ENCODE measurements at regions not wholly inside any gene's neighbourhood (a gene's known extent, or its start where the extent isn't known, plus 50 kb on each side); places are given as distances from the start of the nearest gene placed in this dataset.
A peak's percentile ranks its signal among the peaks of the same experiment; 100 is the strongest.
"Not testable (repeated sequence)": the region's sequence is repeated elsewhere in the genome, so short reads cannot be mapped to it uniquely, and the experiment has no call there.

DNA sequence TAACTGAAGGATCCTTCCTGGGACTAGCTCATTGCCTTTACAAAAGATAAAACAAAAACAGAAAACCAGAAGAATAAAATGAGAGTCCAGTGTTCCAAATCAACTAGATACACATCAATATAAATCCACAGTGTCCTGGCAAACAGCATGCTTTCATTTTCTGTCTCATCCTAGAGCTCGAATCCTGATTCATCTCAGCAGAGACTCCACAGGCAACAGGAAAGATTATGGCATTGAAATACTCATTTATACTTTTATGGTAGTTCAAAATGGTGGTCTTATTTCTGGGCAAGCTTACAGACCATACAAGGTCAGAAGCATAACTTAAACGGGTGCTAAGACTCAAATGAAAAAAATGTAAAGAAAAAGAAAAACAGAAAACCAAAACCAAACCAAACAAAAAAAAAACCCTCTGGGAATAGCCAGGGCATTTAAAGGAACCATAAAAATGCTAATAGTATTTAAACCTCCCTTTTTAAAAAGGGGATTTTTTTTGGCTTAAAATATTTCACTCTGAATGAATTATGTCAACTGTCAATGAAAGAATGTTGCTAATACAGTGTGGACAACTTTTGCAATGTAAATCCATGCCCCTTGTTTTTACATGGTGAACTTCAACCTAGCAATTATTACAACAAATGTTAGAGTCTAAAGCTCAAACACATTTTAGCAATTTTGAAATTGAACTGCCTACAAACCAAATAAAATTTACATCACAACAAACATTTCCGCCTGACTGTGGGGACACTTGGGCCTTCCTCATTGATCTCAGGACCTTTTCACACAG lies 57.9 kb downstream of the GPR101 start:
- H3K4me1 Mint-ChIP-seq, result no peaks in the 10 kb centered on the region
- CTCF ChIA-PET, result interaction anchor here (0.6 kb wide), 2 partner anchors 8 to 238 kb away, joined by 4 to 5 read pairs; no protein-coding TSS in a partner anchor
- no peaks in the 10 kb centered on the region for H3K27me3 Mint-ChIP-seq
- no peaks in the 10 kb centered on the region for H3K36me3 Mint-ChIP-seq (ENCODE audit: low read depth)
- DNase-seq, result no peak
- no peak overlapping the region for H3K27ac Mint-ChIP-seq
- POLR2A ChIA-PET, result no interaction called here
- no peak overlapping the region for H3K4me3 Mint-ChIP-seq
- no peaks in the 10 kb centered on the region for H3K9me3 Mint-ChIP-seq

DNA sequence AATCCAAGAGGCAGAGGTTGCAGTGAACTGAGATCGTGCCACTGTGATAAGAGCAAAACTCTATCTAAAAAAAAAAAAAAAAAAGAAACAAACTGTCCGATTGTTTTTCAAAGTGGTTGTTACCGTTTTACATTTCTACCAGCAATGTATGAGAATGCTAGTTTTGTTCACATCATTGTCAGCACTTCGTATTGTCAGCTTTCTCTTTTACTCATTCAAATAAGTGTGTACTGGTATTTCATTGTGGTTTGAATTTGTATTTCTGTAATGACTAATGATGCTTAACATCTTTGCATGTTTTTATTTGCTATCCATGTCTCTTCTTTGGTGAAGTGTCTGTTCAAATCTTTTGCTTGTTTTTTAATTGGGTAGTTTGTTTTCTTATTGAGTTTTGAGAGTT lies 65.8 kb downstream of the GPR101 start:
- Mint-ChIP-seq H3K27ac (no peak overlapping the region), H3K9me3 (no peaks in the 10 kb centered on the region), H3K4me3 (no peak overlapping the region), H3K36me3 (ENCODE audit: low read depth) (no peaks in the 10 kb centered on the region), H3K27me3 (no peaks in the 10 kb centered on the region), H3K4me1 (peaks cover 10% of the 10 kb centered on the region)
- no peak for DNase-seq
- ChIA-PET CTCF (interaction anchor here (0.6 to 0.7 kb wide), 4 partner anchors 8 to 1968 kb away, joined by 3 to 5 read pairs (median 4); no protein-coding TSS in a partner anchor), POLR2A (no interaction called here)

DNA sequence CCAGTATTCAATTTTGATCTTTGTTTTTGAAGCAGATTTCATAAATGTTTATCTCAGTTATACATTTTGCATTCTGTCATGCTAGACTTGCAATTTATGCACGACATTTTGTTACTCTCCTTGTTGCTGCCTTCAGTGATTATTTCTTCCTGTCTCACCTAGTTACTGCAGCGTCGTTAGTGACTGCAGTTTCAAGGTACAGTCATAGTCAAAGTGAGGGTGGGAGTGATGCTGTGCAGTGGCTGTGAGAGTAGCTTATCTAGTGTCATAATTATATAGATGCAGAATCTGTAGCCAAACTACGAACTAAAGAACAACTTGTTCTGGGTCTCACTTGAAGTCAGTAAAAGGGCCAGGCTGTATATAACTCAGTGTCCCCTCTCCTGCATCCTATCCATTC lies 69.8 kb downstream of the GPR101 start:
- ChIA-PET CTCF (interaction anchor here (0.7 kb wide), 1 partner anchor 21 kb away, joined by 3 read pairs; no protein-coding TSS in a partner anchor), POLR2A (no interaction called here)
- no peak for DNase-seq
- Mint-ChIP-seq H3K4me3 (no peak overlapping the region), H3K4me1 (peaks cover 10% of the 10 kb centered on the region), H3K9me3 (no peaks in the 10 kb centered on the region), H3K36me3 (ENCODE audit: low read depth) (peaks cover 2% of the 10 kb centered on the region), H3K27me3 (no peaks in the 10 kb centered on the region), H3K27ac (no peak overlapping the region)

DNA sequence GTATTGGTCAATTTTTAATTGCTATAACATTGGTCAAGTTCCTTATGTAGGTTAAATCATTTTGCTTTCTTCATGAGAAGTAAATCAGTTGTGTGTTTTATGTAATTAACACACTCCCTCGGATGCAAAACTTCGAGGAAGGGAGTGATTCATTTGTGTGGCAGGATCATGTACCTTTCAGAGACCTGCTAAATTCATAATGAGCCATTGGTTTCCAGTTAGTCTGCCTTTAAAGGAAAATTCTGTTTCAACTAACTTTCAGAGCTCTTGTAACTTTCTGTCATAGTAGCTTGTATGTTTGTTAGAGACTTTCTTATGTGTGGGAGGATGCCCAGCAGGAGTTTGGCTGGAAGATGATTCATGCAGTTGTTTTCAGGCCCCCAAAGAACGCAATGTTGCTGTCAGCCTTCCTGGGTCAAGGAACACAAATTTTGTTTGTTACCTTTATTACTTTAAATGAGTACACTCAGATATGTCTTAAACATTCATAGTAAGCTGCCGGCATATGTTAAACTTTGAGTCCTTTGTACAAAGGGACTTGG lies 72.1 kb downstream of the GPR101 start:
- ChIA-PET CTCF (interaction anchor here (0.7 to 1.0 kb wide), 2 partner anchors 8 to 15 kb away, joined by 3 to 6 read pairs; no protein-coding TSS in a partner anchor), POLR2A (no interaction called here)
- Mint-ChIP-seq H3K4me1 (peaks cover 8% of the 10 kb centered on the region), H3K9me3 (no peaks in the 10 kb centered on the region), H3K27me3 (no peaks in the 10 kb centered on the region), H3K36me3 (ENCODE audit: low read depth) (peaks cover 2% of the 10 kb centered on the region), H3K4me3 (no peak overlapping the region), H3K27ac (no peak overlapping the region)
- DNase-seq, result no peak

DNA sequence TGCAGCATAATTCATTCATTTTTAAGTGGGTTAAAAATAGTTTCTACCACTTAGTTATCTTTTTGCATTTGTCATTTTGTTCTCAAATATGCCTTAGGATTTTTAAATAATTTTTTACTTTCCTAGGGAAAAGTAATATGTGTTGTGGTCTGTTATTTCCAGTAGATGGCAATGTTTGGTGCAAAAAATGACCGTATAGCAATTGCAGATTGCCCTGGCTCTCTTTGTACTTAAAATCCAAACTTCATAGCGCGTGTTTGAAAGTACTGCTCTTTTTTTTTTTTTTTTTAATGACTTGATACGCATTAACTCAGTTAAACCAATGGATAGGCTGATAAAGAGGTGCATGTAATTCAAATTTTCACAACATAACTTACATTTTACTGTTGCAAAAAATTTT lies 74.4 kb upstream of the RBMX start:
- ChIA-PET POLR2A (no interaction called here), CTCF (no interaction called here)
- Mint-ChIP-seq H3K9me3 (no peaks in the 10 kb centered on the region), H3K4me1 (peaks cover 2% of the 10 kb centered on the region), H3K27ac (no peak overlapping the region), H3K4me3 (no peak overlapping the region), H3K27me3 (no peaks in the 10 kb centered on the region), H3K36me3 (ENCODE audit: low read depth) (peaks cover 2% of the 10 kb centered on the region)
- DNase-seq, result no peak

DNA sequence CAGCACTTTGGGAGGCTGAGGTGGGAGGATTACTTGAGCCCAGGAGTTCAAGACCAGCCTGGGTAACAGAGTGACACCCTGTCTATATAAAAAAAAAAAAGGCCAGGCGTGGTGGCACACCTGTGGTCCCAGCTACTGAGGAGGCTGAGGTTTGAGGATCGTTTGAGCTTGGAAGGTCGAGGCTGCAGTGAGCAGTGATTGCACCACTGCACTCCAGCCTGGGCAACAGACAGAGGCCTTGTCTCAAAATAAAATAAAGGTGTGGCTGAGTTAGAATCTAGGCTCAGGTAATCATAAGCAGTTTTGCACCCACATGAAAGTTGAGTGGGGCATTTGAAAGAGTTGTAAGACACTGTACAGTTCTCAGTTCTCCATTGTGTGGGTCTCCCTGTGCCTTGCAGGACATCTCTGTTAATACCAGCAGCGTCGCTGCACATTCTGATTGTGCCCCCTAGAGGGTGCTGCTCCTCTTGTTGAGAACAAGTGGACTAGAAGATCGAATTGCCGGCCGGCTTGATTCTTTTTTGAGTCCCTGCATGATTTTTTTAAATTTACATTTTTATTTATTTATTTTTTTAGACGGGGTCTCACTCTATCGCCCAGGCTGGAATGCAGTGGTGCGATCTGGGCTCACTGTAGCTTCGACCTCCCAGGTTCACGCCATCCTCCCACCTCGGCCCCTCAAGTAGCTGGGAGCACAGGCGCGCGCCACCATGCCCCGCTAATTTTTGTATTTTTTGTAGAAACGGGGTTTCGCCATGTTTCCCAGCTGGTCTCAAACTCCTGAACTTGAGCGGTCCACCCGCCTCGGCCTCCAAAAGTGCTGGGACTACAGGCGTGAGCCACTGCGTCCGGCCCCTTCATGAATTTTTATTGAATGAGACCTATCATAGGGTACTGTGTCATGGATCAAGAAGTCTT lies 73.6 kb upstream of the RBMX start:
- no peaks in the 10 kb centered on the region for H3K9me3 Mint-ChIP-seq
- H3K4me1 Mint-ChIP-seq, result peaks cover 2% of the 10 kb centered on the region
- no peak overlapping the region for H3K27ac Mint-ChIP-seq
- POLR2A ChIA-PET, result no interaction called here
- H3K36me3 Mint-ChIP-seq (ENCODE audit: low read depth), result no peaks in the 10 kb centered on the region
- H3K27me3 Mint-ChIP-seq, result no peaks in the 10 kb centered on the region
- no peak overlapping the region for H3K4me3 Mint-ChIP-seq
- CTCF ChIA-PET, result interaction anchor here (1.3 kb wide), 1 partner anchor 8 kb away, joined by 6 read pairs; no protein-coding TSS in a partner anchor
- peak; percentile 69 for DNase-seq

DNA sequence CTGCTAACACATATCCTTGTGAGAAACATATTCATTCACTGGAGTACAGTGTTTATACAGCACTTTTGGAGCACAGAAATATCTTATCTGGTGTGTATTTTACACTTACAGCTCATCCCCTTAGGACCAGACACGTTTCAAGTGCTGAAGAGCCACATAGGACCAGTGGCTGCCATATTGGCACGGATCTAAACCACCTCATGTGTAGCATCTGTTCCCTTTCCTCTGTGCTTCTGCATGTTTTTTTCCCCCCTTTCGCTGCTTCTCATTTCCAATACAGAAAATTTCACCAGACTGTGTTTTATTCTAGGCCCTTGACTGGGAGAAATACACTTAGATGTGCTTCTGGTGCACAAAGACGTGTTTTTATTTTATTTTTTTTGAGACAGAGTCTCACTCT lies 69.7 kb upstream of the RBMX start:
- CTCF ChIA-PET, result interaction anchor here (0.6 kb wide), 1 partner anchor 904 kb away, joined by 3 read pairs; no protein-coding TSS in a partner anchor
- no peaks in the 10 kb centered on the region for H3K27me3 Mint-ChIP-seq
- POLR2A ChIA-PET, result no interaction called here
- no peak for DNase-seq
- peaks cover 2% of the 10 kb centered on the region for H3K4me1 Mint-ChIP-seq
- H3K4me3 Mint-ChIP-seq, result no peak overlapping the region
- no peaks in the 10 kb centered on the region for H3K9me3 Mint-ChIP-seq
- no peaks in the 10 kb centered on the region for H3K36me3 Mint-ChIP-seq (ENCODE audit: low read depth)
- no peak overlapping the region for H3K27ac Mint-ChIP-seq

DNA sequence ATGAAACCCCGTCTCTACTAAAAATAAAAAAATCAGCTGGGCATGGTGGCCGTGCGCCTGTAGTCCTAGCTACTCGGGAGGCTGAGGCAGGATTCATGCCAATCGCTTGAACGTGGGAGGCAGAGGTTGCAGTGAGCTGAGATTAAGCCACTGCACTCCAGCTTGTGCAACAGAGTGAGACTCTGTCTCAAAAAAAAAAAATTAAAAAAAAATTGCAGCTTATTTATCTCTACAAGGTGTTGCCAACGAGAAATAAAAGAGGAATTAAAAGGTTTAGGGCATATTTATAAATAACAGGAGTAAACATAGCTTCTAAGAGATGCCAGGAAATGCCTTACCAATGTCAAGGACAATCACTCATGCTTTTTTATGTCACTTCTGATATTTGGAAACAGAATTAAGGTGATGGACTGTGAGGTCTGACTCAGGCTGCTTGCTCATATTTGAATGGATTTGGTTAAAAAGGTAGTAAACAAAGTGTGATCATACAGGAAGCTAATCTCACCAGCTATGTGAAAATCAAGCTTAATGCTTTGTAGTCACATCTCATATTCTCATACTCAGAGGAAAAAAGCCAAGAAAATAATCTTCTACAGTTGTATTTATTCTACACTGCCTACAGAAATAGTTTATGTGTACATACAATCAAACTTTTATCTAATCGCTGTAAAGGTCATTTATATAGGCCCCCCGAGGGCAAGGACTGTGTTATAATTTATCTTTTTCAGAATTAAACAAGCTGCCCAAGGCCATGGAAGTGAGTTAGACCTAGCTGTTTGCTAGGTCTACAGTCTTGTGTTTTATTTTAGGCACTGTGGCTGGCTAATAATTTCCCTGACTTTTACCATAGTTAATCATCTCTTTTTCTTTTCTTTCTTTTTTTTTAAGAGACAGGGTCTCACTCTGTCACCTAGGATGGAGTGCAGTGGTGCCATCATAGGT lies 61.1 kb upstream of the RBMX start:
- Mint-ChIP-seq H3K9me3 (no peaks in the 10 kb centered on the region), H3K4me3 (no peak overlapping the region), H3K4me1 (peaks cover 5% of the 10 kb centered on the region), H3K27ac (no peak overlapping the region), H3K36me3 (ENCODE audit: low read depth) (peaks cover 3% of the 10 kb centered on the region), H3K27me3 (no peaks in the 10 kb centered on the region)
- CTCF ChIA-PET, result interaction anchor here (1.3 kb wide), 1 partner anchor 111 kb away, joined by 3 read pairs; no protein-coding TSS in a partner anchor
- POLR2A ChIA-PET, result no interaction called here
- no peak for DNase-seq

DNA sequence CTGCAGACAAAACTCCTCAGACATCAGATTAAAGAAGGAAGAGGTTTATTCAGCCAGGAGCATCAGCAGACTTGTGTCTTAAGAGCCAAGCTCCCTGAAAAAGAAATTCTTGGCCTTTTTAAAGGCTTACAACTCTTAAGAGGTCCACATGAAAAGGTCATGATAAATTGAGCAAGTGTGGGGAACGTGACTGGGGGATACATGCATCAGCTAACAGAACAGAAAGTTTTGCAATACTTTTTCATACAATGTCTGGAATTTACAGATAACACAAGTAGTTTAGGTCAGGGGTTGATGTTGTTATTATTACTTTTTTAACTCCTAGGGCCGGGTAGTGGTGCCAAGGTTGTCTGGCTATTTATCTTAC lies 55.6 kb upstream of the RBMX start:
- CTCF ChIA-PET, result no interaction called here
- peaks cover 14% of the 10 kb centered on the region for H3K36me3 Mint-ChIP-seq (ENCODE audit: low read depth)
- POLR2A ChIA-PET, result no interaction called here

DNA sequence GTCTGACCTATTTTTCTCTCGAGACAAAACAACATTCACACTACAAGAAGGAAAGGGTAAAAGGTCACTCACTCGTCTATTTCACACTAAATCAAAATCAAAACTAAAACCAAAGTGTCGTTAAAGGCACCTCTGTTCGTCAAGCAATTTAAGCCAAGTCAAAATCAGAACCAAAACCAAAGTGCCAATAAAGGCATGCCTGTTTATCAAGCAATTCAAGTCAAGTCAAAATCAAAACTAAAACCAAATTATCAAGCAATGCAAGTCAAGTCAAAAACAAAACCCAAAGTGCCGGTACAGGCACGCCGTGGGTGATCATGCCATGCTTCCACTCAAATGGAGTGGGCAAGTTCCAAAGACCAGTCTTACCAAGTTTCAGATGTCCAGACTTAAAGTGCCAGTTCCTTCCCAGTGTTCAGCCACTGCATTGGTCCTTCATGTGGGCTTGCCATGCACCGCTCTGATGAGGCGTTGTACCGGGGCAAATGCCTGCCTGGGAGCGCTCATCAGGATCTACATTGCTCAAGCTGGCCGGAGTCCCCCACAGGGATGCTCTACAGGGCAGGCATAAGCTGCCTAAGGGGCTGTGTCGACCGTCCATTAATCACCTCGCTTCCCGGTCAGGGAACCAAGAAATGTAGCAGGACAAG lies 55.1 kb upstream of the RBMX start:
- H3K9me3 Mint-ChIP-seq, POLR2A ChIA-PET, H3K27me3 Mint-ChIP-seq, CTCF ChIA-PET: not testable (repeated sequence)
- peak; percentile 16 for DNase-seq
- peak overlapping the region; percentile 63 for H3K4me3 Mint-ChIP-seq
- H3K36me3 Mint-ChIP-seq (ENCODE audit: low read depth), result peaks cover 14% of the 10 kb centered on the region
- peak overlapping the region; percentile 89 for H3K27ac Mint-ChIP-seq
- peaks cover 23% of the 10 kb centered on the region for H3K4me1 Mint-ChIP-seq

More for the DNA sequence above, 55.6 kb upstream of the RBMX start:
- peaks cover 23% of the 10 kb centered on the region for H3K4me1 Mint-ChIP-seq
- peak overlapping the region; percentile 63 for H3K4me3 Mint-ChIP-seq
- H3K9me3 Mint-ChIP-seq, result no peaks in the 10 kb centered on the region
- no peaks in the 10 kb centered on the region for H3K27me3 Mint-ChIP-seq
- H3K27ac Mint-ChIP-seq, result peak overlapping the region; percentile 89
- DNase-seq, result no peak

DNA sequence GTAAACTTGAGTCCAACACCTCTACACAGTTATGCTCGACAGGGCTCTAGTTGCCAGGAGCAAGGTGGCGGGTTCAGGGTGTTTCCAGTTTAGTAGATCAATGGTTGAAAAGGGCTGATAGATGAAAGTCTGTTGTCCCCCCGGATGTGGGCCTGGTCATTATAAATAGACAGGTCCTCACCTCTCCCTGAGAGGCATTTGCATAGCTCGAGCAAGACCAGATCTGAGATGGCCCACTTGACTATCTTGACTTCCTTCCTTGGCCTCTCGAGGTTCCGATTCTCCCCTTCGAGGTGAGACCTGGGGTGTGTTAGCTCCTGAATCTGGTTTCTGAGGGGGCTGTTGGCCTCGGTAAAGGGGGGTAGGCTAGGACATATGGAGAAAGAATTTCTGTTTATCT lies 54.1 kb upstream of the RBMX start:
- H3K4me3 Mint-ChIP-seq, H3K27me3 Mint-ChIP-seq, H3K9me3 Mint-ChIP-seq, DNase-seq, CTCF ChIA-PET, POLR2A ChIA-PET: not testable (repeated sequence)
- peaks cover 14% of the 10 kb centered on the region for H3K36me3 Mint-ChIP-seq (ENCODE audit: low read depth)
- peaks cover 23% of the 10 kb centered on the region for H3K4me1 Mint-ChIP-seq
- H3K27ac Mint-ChIP-seq, result peak overlapping the region; percentile 89

DNA sequence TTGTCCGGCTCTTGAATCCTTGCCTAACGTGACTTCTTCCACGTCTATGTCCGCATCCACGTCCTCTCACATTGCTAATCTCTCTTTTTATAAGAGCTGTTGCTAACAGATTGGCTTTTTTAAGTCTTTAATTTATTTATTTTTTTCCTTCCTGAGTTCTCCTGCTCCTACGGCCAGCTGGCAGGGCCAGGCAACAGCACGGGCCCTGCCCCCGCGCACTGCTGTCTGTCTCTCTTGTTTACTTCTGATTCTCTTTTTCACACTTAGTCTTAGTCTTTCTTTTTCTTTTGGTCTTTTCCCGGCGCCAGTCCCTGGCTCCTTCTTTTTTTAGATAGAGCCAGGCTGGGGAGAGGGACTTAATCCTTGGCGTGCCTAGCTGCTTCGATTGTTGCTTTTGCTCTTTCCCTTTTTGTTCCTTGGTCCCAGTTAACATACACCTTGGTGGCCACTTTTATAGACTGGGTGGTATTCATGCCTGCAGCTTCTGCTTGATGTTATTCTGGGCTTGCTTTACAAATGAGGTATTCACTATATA lies 53.2 kb upstream of the RBMX start:
- peaks cover 14% of the 10 kb centered on the region for H3K36me3 Mint-ChIP-seq (ENCODE audit: low read depth)
- CTCF ChIA-PET, result no interaction called here
- H3K27ac Mint-ChIP-seq, result no peak overlapping the region
- DNase-seq, result no peak
- H3K4me3 Mint-ChIP-seq, result no peak overlapping the region
- no peaks in the 10 kb centered on the region for H3K9me3 Mint-ChIP-seq
- peaks cover 23% of the 10 kb centered on the region for H3K4me1 Mint-ChIP-seq
- POLR2A ChIA-PET, result no interaction called here
- H3K27me3 Mint-ChIP-seq, result no peaks in the 10 kb centered on the region
